DND-41 (cell line): ENCODE measurements at regions not wholly inside any gene's neighbourhood (a gene's known extent, or its start where the extent isn't known, plus 50 kb on each side); places are given as distances from the start of the nearest gene placed in this dataset.
"Not testable (repeated sequence)": the region's sequence is repeated elsewhere in the genome, so short reads cannot be mapped to it uniquely, and the experiment has no call there.

Experiments
- ATAC-seq: fragments of 200-7000 bp; cut with Tn5 transposase; 3 replicates; pipeline ENCODE4 v1.9.1; 2021; ENCODE audit warnings: low read depth; ENCODE audit not compliant: insufficient read depth
- DNase-seq: peaks from one replicate; pipeline ENCODE4 v3.0.0-alpha.2; 2020
- H2AFZ ChIP-seq: 2 replicates; pipeline ENCODE4 v1.6.0; 2012; ENCODE audit warnings: low read depth, low read length
- H3K27ac ChIP-seq: 2 replicates; pipeline ENCODE4 v1.5.1; 2012; ENCODE audit warnings: low read length, inconsistent platforms
- H3K27me3 ChIP-seq: fragments of 200-600 bp; sonication (generic); 2 replicates; pipeline ENCODE4 v1.6.0; 2012; ENCODE audit warnings: low read length, mild to moderate bottlenecking, inconsistent platforms; ENCODE audit not compliant: insufficient read depth, poor library complexity
- H3K36me3 ChIP-seq: 2 replicates; pipeline ENCODE4 v1.5.1; 2012; ENCODE audit warnings: low read length, inconsistent platforms; ENCODE audit not compliant: insufficient read depth
- H3K4me1 ChIP-seq: 2 replicates; pipeline ENCODE4 v1.5.1; 2012; ENCODE audit warnings: mild to moderate bottlenecking, low read length; ENCODE audit not compliant: insufficient read depth
- H3K4me2 ChIP-seq: 2 replicates; pipeline ENCODE4 v1.6.0; 2012; ENCODE audit warnings: mild to moderate bottlenecking, moderate library complexity, low read length, inconsistent platforms; ENCODE audit not compliant: insufficient read depth
- H3K4me3 ChIP-seq, 2 experiments: fragments of 200-600 bp in 1 of 2; shearing (Covaris generic) in 1 of 2; 2 replicates each; pipeline ENCODE4 v1.5.1; 2012 to 2016; ENCODE audit warnings: inconsistent platforms in 2 of 2, low read length in 2 of 2, mild to moderate bottlenecking in 2 of 2, low read depth in 1 of 2, moderate library complexity in 1 of 2
- H3K79me2 ChIP-seq: 2 replicates; pipeline ENCODE4 v1.6.0; 2012; ENCODE audit warnings: low read length, inconsistent platforms; ENCODE audit not compliant: insufficient read depth
- H3K9ac ChIP-seq: 2 replicates; pipeline ENCODE4 v1.6.0; 2012; ENCODE audit warnings: low read depth, mild to moderate bottlenecking, inconsistent platforms, low read length, moderate library complexity
- H3K9me3 ChIP-seq: 2 replicates; pipeline ENCODE4 v1.5.1; 2012; ENCODE audit warnings: low read length, moderate library complexity, mild to moderate bottlenecking, inconsistent platforms; ENCODE audit not compliant: insufficient read depth, severe bottlenecking
- H4K20me1 ChIP-seq: 2 replicates; pipeline ENCODE4 v1.6.0; 2012; ENCODE audit warnings: low read length; ENCODE audit not compliant: insufficient read depth
- EZH2 ChIP-seq: IDR thresholded peaks from 3 replicates; pipeline ENCODE4 v1.6.1; 2012; ENCODE audit warnings: borderline replicate concordance, low read depth, mild to moderate bottlenecking, moderate library complexity, low read length, inconsistent platforms; ENCODE audit not compliant: severe bottlenecking
- TF ChIP-seq, protein P1 (sequence below): IDR thresholded peaks from 2 replicates; pipeline ENCODE4 v1.5.1; 2012; ENCODE audit warnings: borderline replicate concordance, low read length, moderate library complexity, mild to moderate bottlenecking; ENCODE audit not compliant: poor library complexity, severe bottlenecking; ENCODE audit errors: extremely low read depth

DNA sequence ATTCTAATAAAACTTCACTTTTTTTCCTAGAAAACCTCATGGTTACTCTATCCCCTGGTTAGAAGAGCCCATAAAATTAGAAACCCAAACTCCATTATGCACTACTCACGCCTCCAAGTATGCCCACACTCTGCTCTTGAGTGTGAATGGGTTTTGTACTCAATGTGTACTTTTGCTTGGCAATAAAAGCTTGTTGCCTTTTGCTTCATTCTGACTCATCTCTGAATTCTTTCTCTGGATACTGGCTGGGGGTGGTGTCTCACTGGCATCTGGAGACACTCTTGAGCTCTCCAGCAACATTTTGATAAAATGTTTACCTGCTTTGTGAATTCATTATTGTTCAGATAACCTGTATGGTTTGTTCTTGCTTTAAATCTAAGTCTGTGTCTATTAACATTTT is 963.3 kb downstream of the TRAM1L1 start:
- no peaks in the 10 kb centered on the region for H4K20me1 ChIP-seq
- TF ChIP-seq EZH2: no peak
- TF ChIP-seq, protein P1, sequence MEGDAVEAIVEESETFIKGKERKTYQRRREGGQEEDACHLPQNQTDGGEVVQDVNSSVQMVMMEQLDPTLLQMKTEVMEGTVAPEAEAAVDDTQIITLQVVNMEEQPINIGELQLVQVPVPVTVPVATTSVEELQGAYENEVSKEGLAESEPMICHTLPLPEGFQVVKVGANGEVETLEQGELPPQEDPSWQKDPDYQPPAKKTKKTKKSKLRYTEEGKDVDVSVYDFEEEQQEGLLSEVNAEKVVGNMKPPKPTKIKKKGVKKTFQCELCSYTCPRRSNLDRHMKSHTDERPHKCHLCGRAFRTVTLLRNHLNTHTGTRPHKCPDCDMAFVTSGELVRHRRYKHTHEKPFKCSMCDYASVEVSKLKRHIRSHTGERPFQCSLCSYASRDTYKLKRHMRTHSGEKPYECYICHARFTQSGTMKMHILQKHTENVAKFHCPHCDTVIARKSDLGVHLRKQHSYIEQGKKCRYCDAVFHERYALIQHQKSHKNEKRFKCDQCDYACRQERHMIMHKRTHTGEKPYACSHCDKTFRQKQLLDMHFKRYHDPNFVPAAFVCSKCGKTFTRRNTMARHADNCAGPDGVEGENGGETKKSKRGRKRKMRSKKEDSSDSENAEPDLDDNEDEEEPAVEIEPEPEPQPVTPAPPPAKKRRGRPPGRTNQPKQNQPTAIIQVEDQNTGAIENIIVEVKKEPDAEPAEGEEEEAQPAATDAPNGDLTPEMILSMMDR: no peak
- H3K9me3 ChIP-seq: no peaks in the 10 kb centered on the region
- no peak overlapping the region for H2AFZ ChIP-seq
- H3K4me2 ChIP-seq: no peak overlapping the region
- H3K27me3 ChIP-seq: no peaks in the 10 kb centered on the region
- no peak overlapping the region for H3K27ac ChIP-seq
- H3K4me3 ChIP-seq: no peak overlapping the region
- H3K9ac ChIP-seq: no peak overlapping the region
- no peaks in the 10 kb centered on the region for H3K4me1 ChIP-seq
- ATAC-seq: no peak
- no peaks in the 10 kb centered on the region for H3K79me2 ChIP-seq
- no peak for DNase-seq
- no peaks in the 10 kb centered on the region for H3K36me3 ChIP-seq

DNA sequence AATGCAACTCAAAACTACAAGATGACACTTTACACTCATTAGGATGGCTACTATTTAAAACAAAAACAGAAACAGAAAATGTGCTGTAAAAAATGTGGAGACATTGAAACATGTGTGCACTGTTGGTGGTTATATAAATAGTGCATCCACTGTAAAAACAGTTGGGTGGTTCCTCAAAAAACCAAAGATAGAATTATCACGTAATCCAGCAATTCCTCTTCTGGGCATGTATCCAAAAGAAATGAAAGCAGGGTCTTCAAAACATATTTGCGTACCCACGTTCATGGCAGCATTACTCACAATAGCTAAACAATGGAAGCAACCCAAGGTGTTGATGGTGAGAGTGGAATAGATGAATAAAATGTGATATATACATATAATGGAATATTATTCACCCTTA is 967.2 kb downstream of the TRAM1L1 start:
- H3K9me3 ChIP-seq: no peaks in the 10 kb centered on the region
- H3K4me2 ChIP-seq: no peak overlapping the region
- TF ChIP-seq, protein P1: no peak
- TF ChIP-seq EZH2: no peak
- no peaks in the 10 kb centered on the region for H3K36me3 ChIP-seq
- DNase-seq (no peak), ATAC-seq (no peak)
- no peak overlapping the region for H3K27ac ChIP-seq
- no peak overlapping the region for H3K9ac ChIP-seq
- no peak overlapping the region for H3K4me3 ChIP-seq
- H3K27me3 ChIP-seq: no peaks in the 10 kb centered on the region
- H4K20me1 ChIP-seq: no peaks in the 10 kb centered on the region
- no peaks in the 10 kb centered on the region for H3K79me2 ChIP-seq
- no peaks in the 10 kb centered on the region for H3K4me1 ChIP-seq
- no peak overlapping the region for H2AFZ ChIP-seq

DNA sequence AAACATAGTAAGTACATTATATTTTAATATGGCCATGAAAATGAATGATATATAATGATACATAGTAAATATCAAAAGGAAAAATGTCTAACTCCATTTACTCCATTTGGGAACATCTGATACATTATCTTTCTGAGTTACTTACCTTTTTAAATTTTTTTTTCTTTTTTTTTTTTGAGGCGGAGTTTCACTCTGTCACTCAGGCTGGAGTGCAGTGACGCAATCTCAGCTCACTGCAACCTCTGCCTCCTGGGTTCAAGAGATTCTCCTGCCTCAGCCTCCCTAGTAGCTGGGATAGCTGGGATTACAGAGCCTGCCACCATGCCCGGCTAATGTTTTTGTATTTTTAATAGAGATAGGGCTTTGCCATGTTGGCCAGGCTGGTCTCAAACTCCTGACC is 972.5 kb downstream of the TRAM1L1 start:
- H3K4me1 ChIP-seq, H2AFZ ChIP-seq, H3K36me3 ChIP-seq, H3K27ac ChIP-seq, ATAC-seq, H4K20me1 ChIP-seq, H3K4me2 ChIP-seq, H3K79me2 ChIP-seq, H3K9ac ChIP-seq, H3K27me3 ChIP-seq, DNase-seq, H3K4me3 ChIP-seq, H3K9me3 ChIP-seq: not testable (repeated sequence)

DNA sequence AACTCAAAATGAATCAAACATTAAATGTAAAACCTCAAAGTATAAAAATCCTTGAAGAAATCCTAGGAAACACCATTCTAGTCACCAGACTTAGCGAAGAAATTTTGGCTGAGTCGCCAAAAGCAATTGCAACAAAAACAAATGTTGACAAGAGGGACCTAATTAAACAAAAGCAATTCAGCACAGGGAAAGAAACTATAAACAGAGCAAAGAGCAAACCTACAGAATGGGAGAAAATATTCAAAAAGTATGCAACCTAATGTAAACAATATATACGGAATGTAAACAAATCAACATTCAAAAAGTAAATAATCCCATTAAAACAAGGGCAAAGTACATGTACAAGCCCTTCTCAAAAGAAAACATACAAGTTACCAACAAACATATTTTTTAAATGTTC is 974.7 kb downstream of the TRAM1L1 start:
- Histone ChIP-seq H3K4me1 (no peaks in the 10 kb centered on the region), H3K4me2 (no peak overlapping the region), H3K9me3 (no peaks in the 10 kb centered on the region), H3K27me3 (no peaks in the 10 kb centered on the region), H4K20me1 (no peaks in the 10 kb centered on the region), H3K4me3 (no peak overlapping the region), H3K27ac (no peak overlapping the region), H3K79me2 (no peaks in the 10 kb centered on the region), H3K36me3 (no peaks in the 10 kb centered on the region), H2AFZ (no peak overlapping the region), H3K9ac (no peak overlapping the region)
- ATAC-seq (no peak), DNase-seq (no peak)
- TF ChIP-seq, protein P1: no peak
- TF ChIP-seq EZH2: no peak
